ENCODE measurements at regions not wholly inside any gene's neighbourhood (a gene's known extent, or its start where the extent isn't known, plus 50 kb on each side); places are given as distances from the start of the nearest gene placed in this dataset.

DNA sequence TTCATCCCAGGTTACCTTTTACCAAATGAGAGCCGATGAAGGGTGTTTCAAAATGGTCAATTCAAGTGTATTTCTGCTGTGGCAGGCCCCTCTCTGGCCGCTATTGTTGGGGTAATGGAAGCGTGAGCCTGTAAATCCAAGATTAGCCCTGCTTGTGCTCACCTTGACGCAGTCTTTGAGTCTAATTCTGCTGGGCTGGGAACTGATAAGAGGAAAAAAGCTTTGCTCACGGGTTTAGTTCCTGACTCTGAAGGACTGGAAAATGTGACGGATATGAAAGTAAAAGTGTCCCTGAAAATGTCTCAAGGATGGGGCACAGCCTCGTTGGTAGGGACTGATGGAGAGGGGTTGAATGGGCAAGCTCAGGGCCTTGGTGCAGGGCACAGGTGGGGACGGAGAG is 125.9 kb upstream of the GALNT2 start:
- H3K36me3 ChIP-seq (ENCODE audit: control insufficient read depth, insufficient read depth, low read length) = no peaks in the 10 kb centered on the region
- WGBS (ENCODE audit: insufficient coverage, insufficient read length) = no CpG with 5 or more reads among the region's 8 CpGs
- DNase-seq (ENCODE audit: low read depth, low spot score) = no peak
- H3K27ac ChIP-seq (ENCODE audit: low read length) = no peak overlapping the region
- no peaks in the 10 kb centered on the region for H3K4me1 ChIP-seq (ENCODE audit: control insufficient read depth, insufficient read depth, low read length)
- no peaks in the 10 kb centered on the region for H3K27me3 ChIP-seq (ENCODE audit: control insufficient read depth, insufficient read depth, low read length)
- H3K4me3 ChIP-seq (ENCODE audit: low read length) = no peak overlapping the region
- no peaks in the 10 kb centered on the region for H3K9me3 ChIP-seq (ENCODE audit: control insufficient read depth, insufficient read depth, low read length)

DNA sequence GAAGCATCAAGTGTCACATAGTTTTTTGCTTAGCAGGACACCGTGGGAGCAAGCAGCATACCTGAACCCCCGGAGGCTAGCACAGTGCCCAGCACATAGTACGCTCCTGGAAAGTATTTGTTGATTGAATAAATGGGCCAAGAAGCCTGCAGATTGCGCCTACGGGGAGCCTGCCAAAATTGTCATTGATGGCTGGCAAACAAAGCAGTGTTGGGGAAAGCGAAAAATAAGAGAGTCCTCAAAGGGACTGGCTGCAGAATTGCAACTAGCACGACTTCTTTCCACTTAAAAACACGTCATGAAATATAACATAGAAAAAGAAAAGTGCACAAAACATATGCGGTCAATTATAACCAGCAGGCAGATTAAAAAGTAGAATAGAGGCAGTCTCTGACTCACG is 125.2 kb upstream of the GALNT2 start:
- no peak for DNase-seq (ENCODE audit: low read depth, low spot score)
- no CpG with 5 or more reads among the region's 10 CpGs for WGBS (ENCODE audit: insufficient coverage, insufficient read length)
- Histone ChIP-seq H3K9me3 (ENCODE audit: control insufficient read depth, insufficient read depth, low read length) (no peaks in the 10 kb centered on the region), H3K27me3 (ENCODE audit: control insufficient read depth, insufficient read depth, low read length) (no peaks in the 10 kb centered on the region), H3K4me1 (ENCODE audit: control insufficient read depth, insufficient read depth, low read length) (no peaks in the 10 kb centered on the region), H3K36me3 (ENCODE audit: control insufficient read depth, insufficient read depth, low read length) (no peaks in the 10 kb centered on the region), H3K27ac (ENCODE audit: low read length) (no peak overlapping the region), H3K4me3 (ENCODE audit: low read length) (no peak overlapping the region)

DNA sequence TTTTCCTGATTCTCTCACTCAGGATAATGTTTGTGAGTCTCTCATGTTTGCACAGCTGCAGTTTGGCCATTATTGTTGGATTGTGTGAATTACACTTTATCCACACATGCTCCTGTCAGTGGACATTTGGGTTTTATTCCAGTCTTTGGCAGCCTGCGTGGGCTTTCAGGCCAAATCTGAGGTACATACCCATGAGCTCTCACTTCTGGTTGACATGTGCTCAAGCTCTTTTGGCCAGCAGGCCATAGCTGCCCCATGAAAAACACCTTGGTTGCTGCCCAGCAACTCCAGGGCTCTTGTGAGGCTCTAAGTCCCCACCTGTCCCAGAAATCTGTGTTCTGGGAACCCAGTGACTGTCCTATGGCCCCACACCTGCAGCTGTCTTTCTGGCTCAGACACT is 124.5 kb upstream of the GALNT2 start:
- Histone ChIP-seq H3K27ac (ENCODE audit: low read length) (no peak overlapping the region), H3K9me3 (ENCODE audit: control insufficient read depth, insufficient read depth, low read length) (no peaks in the 10 kb centered on the region), H3K27me3 (ENCODE audit: control insufficient read depth, insufficient read depth, low read length) (no peaks in the 10 kb centered on the region), H3K36me3 (ENCODE audit: control insufficient read depth, insufficient read depth, low read length) (no peaks in the 10 kb centered on the region), H3K4me3 (ENCODE audit: low read length) (no peak overlapping the region), H3K4me1 (ENCODE audit: control insufficient read depth, insufficient read depth, low read length) (no peaks in the 10 kb centered on the region)
- WGBS (ENCODE audit: insufficient coverage, insufficient read length) = no CpG with 5 or more reads among the region's 1 CpG
- DNase-seq (ENCODE audit: low read depth, low spot score) = no peak

DNA sequence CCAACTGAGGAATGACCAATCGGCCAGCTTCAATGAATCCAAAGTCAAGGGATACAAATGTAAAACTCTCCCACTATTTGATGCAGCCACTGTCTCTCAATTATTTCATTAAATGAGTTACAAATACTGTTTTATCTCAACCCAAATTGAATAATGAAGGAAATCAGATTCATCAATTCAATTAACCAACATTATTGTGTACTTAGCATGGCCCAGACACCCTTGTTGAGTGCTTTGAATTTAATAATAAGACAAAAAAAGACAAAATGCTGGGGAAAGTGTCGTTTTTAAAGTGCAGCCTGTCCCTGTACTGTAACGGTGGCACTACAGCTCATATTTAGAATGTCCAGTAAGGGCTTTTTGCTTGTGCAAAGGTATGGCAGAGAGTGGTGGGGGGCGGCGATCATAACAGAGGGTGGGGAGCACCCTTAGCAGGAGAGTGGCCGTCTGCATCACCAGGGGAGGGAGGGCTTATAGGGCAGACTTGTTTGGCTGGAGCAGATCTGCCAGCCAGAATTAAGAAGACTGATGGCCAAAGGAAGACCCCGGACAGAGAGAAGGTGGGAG is 123.8 kb upstream of the GALNT2 start:
- H3K27me3 ChIP-seq (ENCODE audit: control insufficient read depth, insufficient read depth, low read length) = no peaks in the 10 kb centered on the region
- no peaks in the 10 kb centered on the region for H3K36me3 ChIP-seq (ENCODE audit: control insufficient read depth, insufficient read depth, low read length)
- no peak overlapping the region for H3K27ac ChIP-seq (ENCODE audit: low read length)
- WGBS (ENCODE audit: insufficient coverage, insufficient read length) = no CpG with 5 or more reads among the region's 7 CpGs
- no peaks in the 10 kb centered on the region for H3K9me3 ChIP-seq (ENCODE audit: control insufficient read depth, insufficient read depth, low read length)
- no peak for DNase-seq (ENCODE audit: low read depth, low spot score)
- H3K4me1 ChIP-seq (ENCODE audit: control insufficient read depth, insufficient read depth, low read length) = no peaks in the 10 kb centered on the region
- no peak overlapping the region for H3K4me3 ChIP-seq (ENCODE audit: low read length)

DNA sequence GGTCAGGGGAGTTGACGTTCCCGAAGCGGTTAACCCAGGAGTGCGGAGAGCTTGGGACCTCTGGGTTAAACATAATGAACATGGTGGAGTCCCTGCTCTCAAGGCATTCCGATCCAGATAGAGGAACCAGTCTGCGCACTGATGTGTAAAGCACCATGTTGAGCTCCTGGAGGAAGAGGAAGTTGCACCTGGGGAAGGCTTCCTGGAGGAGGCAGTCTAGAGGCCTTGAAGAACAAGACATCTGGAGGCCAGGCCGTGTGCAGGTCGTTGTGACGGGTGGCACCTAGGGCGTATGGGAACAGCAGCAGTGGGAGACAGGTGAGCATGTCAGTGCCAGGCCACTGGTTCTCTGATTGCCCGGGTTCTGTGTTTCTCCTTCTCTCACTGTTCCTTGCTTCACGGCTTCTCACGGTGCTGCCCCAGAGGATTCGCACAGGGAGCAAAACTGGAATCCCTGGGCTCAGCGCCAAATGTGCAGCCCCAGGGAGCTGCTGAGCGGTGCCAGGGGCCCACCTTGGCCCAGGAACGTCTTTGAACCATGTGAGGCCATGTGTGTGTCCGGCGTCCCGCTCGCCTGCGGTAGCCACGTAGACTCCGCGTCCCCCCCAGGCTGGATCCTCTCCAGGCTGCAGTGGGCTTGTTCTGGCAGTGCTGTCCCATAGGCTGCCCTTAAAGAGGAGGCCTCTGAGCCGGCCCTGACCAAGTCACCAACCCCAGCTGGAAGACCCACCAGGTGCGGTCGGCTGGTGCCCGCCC is 122.9 kb upstream of the GALNT2 start:
- DNase-seq (ENCODE audit: low read depth, low spot score) = no peak
- Histone ChIP-seq H3K36me3 (ENCODE audit: control insufficient read depth, insufficient read depth, low read length) (no peaks in the 10 kb centered on the region), H3K27me3 (ENCODE audit: control insufficient read depth, insufficient read depth, low read length) (no peaks in the 10 kb centered on the region), H3K4me3 (ENCODE audit: low read length) (no peak overlapping the region), H3K9me3 (ENCODE audit: control insufficient read depth, insufficient read depth, low read length) (no peaks in the 10 kb centered on the region), H3K4me1 (ENCODE audit: control insufficient read depth, insufficient read depth, low read length) (no peaks in the 10 kb centered on the region), H3K27ac (ENCODE audit: low read length) (no peak overlapping the region)
- no CpG with 5 or more reads among the region's 29 CpGs for WGBS (ENCODE audit: insufficient coverage, insufficient read length)

DNA sequence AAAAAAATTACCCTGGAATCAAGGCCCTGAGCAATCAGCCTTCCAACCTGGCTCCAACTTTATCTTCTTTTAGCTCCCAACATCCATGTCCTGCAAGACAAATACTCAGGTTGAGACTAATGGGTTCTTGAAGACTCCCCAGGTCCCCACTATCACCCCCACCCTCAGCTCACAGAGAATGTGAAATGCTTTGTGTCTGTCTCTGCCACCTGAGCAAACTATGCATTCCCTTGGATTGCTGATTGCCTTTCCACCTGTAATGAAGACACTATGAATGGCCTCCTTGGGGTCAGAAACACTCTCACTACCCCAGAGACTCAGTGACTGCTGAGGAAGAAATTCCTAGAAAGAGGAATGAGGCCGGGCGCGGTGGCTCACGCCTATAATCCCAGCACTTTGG is 121.2 kb upstream of the GALNT2 start:
- H3K4me3 ChIP-seq (ENCODE audit: low read length) = no peak overlapping the region
- no peaks in the 10 kb centered on the region for H3K27me3 ChIP-seq (ENCODE audit: control insufficient read depth, insufficient read depth, low read length)
- no peaks in the 10 kb centered on the region for H3K4me1 ChIP-seq (ENCODE audit: control insufficient read depth, insufficient read depth, low read length)
- no peak for DNase-seq (ENCODE audit: low read depth, low spot score)
- no peak overlapping the region for H3K27ac ChIP-seq (ENCODE audit: low read length)
- WGBS (ENCODE audit: insufficient coverage, insufficient read length) = no CpG with 5 or more reads among the region's 4 CpGs
- H3K9me3 ChIP-seq (ENCODE audit: control insufficient read depth, insufficient read depth, low read length) = no peaks in the 10 kb centered on the region
- no peaks in the 10 kb centered on the region for H3K36me3 ChIP-seq (ENCODE audit: control insufficient read depth, insufficient read depth, low read length)

DNA sequence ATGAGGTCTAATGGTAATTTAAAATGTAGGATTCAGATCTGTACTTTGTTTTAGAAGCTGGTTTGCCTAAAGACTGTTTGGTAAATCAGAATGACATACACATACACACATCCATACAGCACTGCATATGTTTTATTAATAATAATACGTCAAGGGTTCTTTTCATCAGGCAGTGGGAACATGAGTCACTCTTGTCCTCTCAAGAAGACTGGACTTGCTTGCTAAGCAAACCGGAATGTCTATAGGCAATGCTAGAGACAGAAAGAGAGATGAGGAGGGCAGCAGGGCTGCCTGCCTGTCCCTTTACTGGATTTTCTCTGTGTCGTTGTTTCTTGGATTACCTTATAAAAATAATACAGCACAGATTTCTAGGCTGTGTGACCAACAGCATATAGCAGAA is 119.1 kb upstream of the GALNT2 start:
- Histone ChIP-seq H3K36me3 (ENCODE audit: control insufficient read depth, insufficient read depth, low read length) (no peaks in the 10 kb centered on the region), H3K27ac (ENCODE audit: low read length) (no peak overlapping the region), H3K4me1 (ENCODE audit: control insufficient read depth, insufficient read depth, low read length) (no peaks in the 10 kb centered on the region), H3K9me3 (ENCODE audit: control insufficient read depth, insufficient read depth, low read length) (no peaks in the 10 kb centered on the region), H3K4me3 (ENCODE audit: low read length) (no peak overlapping the region), H3K27me3 (ENCODE audit: control insufficient read depth, insufficient read depth, low read length) (no peaks in the 10 kb centered on the region)
- no CpG with 5 or more reads among the region's 3 CpGs for WGBS (ENCODE audit: insufficient coverage, insufficient read length)
- DNase-seq (ENCODE audit: low read depth, low spot score) = no peak

DNA sequence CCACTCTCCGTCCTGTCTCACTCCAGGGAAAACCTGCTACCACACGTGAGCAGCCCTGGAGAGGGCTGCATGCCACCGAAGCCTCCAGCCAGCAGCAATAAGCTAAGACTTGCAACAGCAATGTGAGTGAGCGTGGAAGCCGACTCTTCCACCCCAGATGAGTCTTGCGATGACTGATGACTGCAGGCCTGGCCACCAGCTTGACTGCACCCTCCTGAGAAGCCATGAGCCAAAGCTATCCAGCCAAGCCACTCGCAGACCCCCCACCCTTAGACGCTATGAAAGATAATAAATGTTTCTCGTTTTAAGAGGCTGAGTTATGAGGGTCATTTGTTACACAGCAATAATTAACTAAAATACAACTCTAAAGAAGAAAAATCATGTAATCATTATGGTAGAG is 118.6 kb upstream of the GALNT2 start:
- no peaks in the 10 kb centered on the region for H3K27me3 ChIP-seq (ENCODE audit: control insufficient read depth, insufficient read depth, low read length)
- no peaks in the 10 kb centered on the region for H3K9me3 ChIP-seq (ENCODE audit: control insufficient read depth, insufficient read depth, low read length)
- no peaks in the 10 kb centered on the region for H3K36me3 ChIP-seq (ENCODE audit: control insufficient read depth, insufficient read depth, low read length)
- DNase-seq (ENCODE audit: low read depth, low spot score) = no peak
- no peak overlapping the region for H3K4me3 ChIP-seq (ENCODE audit: low read length)
- no peak overlapping the region for H3K27ac ChIP-seq (ENCODE audit: low read length)
- H3K4me1 ChIP-seq (ENCODE audit: control insufficient read depth, insufficient read depth, low read length) = no peaks in the 10 kb centered on the region
- no CpG with 5 or more reads among the region's 9 CpGs for WGBS (ENCODE audit: insufficient coverage, insufficient read length)

DNA sequence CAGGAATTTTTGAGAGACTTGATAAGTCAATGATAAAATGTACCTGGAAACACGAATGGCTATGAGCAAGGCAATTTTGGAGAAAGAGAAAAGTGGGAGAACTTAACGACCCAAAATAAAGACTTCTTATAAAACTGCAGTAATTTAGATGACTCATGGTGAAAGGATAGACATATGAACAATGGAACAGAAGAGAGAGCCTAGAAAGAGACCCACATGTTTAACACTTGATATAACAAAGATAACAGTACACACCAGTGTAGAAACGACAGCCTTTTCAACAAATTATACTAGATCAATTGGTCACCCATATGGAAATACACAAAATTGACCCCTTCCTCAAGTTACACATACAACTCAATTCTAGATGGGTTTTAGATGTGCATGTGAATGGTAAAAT is 117.5 kb upstream of the GALNT2 start:
- H3K4me1 ChIP-seq (ENCODE audit: control insufficient read depth, insufficient read depth, low read length) = no peaks in the 10 kb centered on the region
- no CpG with 5 or more reads among the region's 3 CpGs for WGBS (ENCODE audit: insufficient coverage, insufficient read length)
- H3K27me3 ChIP-seq (ENCODE audit: control insufficient read depth, insufficient read depth, low read length) = no peaks in the 10 kb centered on the region
- H3K4me3 ChIP-seq (ENCODE audit: low read length) = no peak overlapping the region
- no peaks in the 10 kb centered on the region for H3K36me3 ChIP-seq (ENCODE audit: control insufficient read depth, insufficient read depth, low read length)
- DNase-seq (ENCODE audit: low read depth, low spot score) = no peak
- H3K27ac ChIP-seq (ENCODE audit: low read length) = no peak overlapping the region
- no peaks in the 10 kb centered on the region for H3K9me3 ChIP-seq (ENCODE audit: control insufficient read depth, insufficient read depth, low read length)

DNA sequence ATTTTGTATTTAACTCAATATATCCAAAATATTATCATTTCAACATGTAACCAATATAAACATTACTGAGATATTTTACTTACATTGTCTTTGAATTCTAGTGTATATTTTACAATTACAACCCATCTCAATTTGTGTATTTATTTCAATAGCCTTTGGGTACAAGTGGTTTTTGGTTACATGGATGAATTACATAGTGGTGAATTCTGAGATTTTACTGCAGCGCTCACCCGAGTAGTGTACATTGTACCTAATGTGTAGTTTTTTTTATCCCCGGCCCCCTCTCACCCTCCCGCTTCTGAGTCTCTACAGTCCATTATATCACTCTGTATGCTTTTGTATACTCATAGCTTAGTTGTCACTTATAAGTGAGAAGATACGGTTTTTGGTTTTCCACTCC is 117.0 kb upstream of the GALNT2 start:
- Histone ChIP-seq H3K27me3 (ENCODE audit: control insufficient read depth, insufficient read depth, low read length) (no peaks in the 10 kb centered on the region), H3K9me3 (ENCODE audit: control insufficient read depth, insufficient read depth, low read length) (no peaks in the 10 kb centered on the region), H3K4me1 (ENCODE audit: control insufficient read depth, insufficient read depth, low read length) (no peaks in the 10 kb centered on the region), H3K4me3 (ENCODE audit: low read length) (no peak overlapping the region), H3K27ac (ENCODE audit: low read length) (no peak overlapping the region), H3K36me3 (ENCODE audit: control insufficient read depth, insufficient read depth, low read length) (no peaks in the 10 kb centered on the region)
- DNase-seq (ENCODE audit: low read depth, low spot score) = no peak
- WGBS (ENCODE audit: insufficient coverage, insufficient read length) = no CpG with 5 or more reads among the region's 5 CpGs

DNA sequence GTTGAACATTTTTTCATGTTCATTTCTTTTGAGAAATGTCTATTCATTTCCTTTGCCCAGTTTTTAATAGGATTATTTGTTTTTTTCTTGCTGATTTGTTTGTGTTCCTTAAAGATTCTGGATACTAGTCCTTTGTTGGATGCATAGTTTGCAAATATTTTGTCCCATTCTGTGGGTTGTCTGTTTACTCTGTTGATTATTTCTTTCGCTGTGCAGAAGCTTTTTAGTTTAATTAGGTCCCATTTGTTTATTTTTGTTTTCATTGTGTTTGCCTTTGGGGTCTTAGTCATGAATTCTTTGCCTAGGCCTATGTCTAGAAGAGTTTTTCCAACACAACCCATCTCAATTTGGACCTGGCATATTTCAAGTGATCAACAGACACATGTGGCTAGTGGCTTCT is 116.1 kb upstream of the GALNT2 start:
- no CpG with 5 or more reads among the region's 1 CpG for WGBS (ENCODE audit: insufficient coverage, insufficient read length)
- Histone ChIP-seq H3K27ac (ENCODE audit: low read length) (no peak overlapping the region), H3K36me3 (ENCODE audit: control insufficient read depth, insufficient read depth, low read length) (no peaks in the 10 kb centered on the region), H3K4me3 (ENCODE audit: low read length) (no peak overlapping the region), H3K4me1 (ENCODE audit: control insufficient read depth, insufficient read depth, low read length) (no peaks in the 10 kb centered on the region), H3K27me3 (ENCODE audit: control insufficient read depth, insufficient read depth, low read length) (no peaks in the 10 kb centered on the region), H3K9me3 (ENCODE audit: control insufficient read depth, insufficient read depth, low read length) (no peaks in the 10 kb centered on the region)
- DNase-seq (ENCODE audit: low read depth, low spot score) = no peak
